KMS-11 (cell line): ENCODE measurements at regions not wholly inside any gene's neighbourhood (a gene's known extent, or its start where the extent isn't known, plus 50 kb on each side); places are given as distances from the start of the nearest gene placed in this dataset.

Experiments
- H2AFZ ChIP-seq: fragments of 200-600 bp; sonication (generic); 2 replicates; pipeline ENCODE4 v1.6.1; 2016; ENCODE audit warnings: antibody characterized with exemption, mixed run types, low read depth
- H3K27ac ChIP-seq: fragments of 200-600 bp; sonication (generic); 2 replicates; pipeline ENCODE4 v1.6.1; 2016; ENCODE audit warnings: mild to moderate bottlenecking, mixed run types
- H3K27me3 ChIP-seq: fragments of 200-600 bp; sonication (generic); 2 replicates; pipeline ENCODE4 v1.6.1; 2017; ENCODE audit warnings: mild to moderate bottlenecking, low read depth, mixed run types, moderate library complexity; ENCODE audit not compliant: insufficient read depth
- H3K36me3 ChIP-seq: fragments of 200-600 bp; sonication (generic); 2 replicates; pipeline ENCODE4 v1.6.1; 2017; ENCODE audit warnings: mild to moderate bottlenecking, mixed run types; ENCODE audit not compliant: insufficient read depth
- H3K4me1 ChIP-seq: fragments of 200-600 bp; sonication (generic); 2 replicates; pipeline ENCODE4 v1.6.1; 2016; ENCODE audit warnings: mild to moderate bottlenecking, low read depth, mixed run types; ENCODE audit not compliant: poor library complexity, severe bottlenecking
- H3K4me2 ChIP-seq: fragments of 200-600 bp; sonication (generic); 2 replicates; pipeline ENCODE4 v1.7.0; 2016; ENCODE audit warnings: mild to moderate bottlenecking, mixed run types
- H3K4me3 ChIP-seq: fragments of 200-600 bp; sonication (generic); IDR thresholded peaks from 2 replicates; pipeline ENCODE4 v1.6.1; 2017; ENCODE audit warnings: low read depth, low read length, mixed read lengths; ENCODE audit not compliant: insufficient read depth
- H3K79me2 ChIP-seq: fragments of 200-600 bp; sonication (generic); 2 replicates; pipeline ENCODE4 v1.6.1; 2016; ENCODE audit warnings: low read depth, mixed run types; ENCODE audit not compliant: insufficient read depth
- H3K9ac ChIP-seq: fragments of 200-600 bp; sonication (generic); 2 replicates; pipeline ENCODE4 v1.6.1; 2016; ENCODE audit warnings: mild to moderate bottlenecking, mixed run types
- H4K20me1 ChIP-seq: fragments of 200-600 bp; sonication (generic); 2 replicates; pipeline ENCODE4 v1.6.1; 2016; ENCODE audit warnings: mild to moderate bottlenecking, mixed run types; ENCODE audit not compliant: insufficient read depth
- TF ChIP-seq, protein P1 (sequence below): fragments of 200-600 bp; sonication (generic); conservative IDR thresholded peaks from 2 replicates; pipeline ENCODE4 v1.6.1; 2017; ENCODE audit warnings: low read depth, mild to moderate bottlenecking, antibody characterized with exemption, low read length, moderate library complexity, mixed read lengths

DNA sequence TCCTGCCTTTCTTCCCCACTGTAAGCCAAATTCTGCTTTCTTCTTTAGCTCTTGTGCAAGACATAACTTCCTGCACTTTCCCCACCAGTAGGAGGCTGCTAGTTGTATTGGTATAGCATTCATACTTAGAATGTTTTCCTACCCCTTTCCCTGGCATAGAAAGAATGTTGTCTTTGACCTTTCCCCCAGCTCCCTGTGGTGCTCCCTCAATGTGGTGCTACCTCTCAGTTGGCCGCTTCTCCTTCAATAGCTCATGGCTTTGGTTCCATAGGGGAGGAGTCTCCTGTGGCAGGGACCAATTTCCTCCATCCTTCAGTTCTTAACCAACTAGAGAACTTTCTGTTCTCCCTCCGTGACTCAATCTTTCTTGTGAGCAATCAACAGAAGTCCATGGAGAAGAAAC, 67.5 kb upstream of the AKAP13 start:
- no peaks in the 10 kb centered on the region for H3K36me3 ChIP-seq
- H3K27me3 ChIP-seq = no peaks in the 10 kb centered on the region
- no peak overlapping the region for H2AFZ ChIP-seq
- no peak overlapping the region for H3K27ac ChIP-seq
- H3K4me2 ChIP-seq = no peak overlapping the region
- H3K4me1 ChIP-seq = no peaks in the 10 kb centered on the region
- no peak overlapping the region for H3K4me3 ChIP-seq
- TF ChIP-seq, protein P1, sequence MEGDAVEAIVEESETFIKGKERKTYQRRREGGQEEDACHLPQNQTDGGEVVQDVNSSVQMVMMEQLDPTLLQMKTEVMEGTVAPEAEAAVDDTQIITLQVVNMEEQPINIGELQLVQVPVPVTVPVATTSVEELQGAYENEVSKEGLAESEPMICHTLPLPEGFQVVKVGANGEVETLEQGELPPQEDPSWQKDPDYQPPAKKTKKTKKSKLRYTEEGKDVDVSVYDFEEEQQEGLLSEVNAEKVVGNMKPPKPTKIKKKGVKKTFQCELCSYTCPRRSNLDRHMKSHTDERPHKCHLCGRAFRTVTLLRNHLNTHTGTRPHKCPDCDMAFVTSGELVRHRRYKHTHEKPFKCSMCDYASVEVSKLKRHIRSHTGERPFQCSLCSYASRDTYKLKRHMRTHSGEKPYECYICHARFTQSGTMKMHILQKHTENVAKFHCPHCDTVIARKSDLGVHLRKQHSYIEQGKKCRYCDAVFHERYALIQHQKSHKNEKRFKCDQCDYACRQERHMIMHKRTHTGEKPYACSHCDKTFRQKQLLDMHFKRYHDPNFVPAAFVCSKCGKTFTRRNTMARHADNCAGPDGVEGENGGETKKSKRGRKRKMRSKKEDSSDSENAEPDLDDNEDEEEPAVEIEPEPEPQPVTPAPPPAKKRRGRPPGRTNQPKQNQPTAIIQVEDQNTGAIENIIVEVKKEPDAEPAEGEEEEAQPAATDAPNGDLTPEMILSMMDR = no peak
- H4K20me1 ChIP-seq = no peaks in the 10 kb centered on the region
- H3K9ac ChIP-seq = no peak overlapping the region
- H3K79me2 ChIP-seq = no peaks in the 10 kb centered on the region

DNA sequence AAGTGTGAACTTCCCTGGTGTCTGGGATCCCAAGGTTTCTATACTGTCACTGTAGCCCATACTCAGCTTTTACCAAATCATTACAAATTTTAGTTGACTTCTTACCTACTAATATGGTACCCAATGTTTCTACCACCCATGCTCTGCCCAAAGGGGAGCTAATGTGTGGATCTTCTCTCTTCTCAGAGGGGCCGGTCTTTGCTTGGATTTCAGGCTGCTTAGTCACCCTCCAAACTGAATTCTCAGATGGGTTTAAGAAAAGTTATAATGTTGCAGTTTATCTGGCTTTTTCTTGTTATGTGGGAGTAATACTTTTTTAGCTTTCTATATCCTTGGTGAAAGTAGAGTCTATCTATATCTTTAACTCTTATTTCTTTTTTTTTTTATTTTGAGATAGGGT, 67.1 kb upstream of the AKAP13 start:
- H3K27ac ChIP-seq = no peak overlapping the region
- H3K9ac ChIP-seq = no peak overlapping the region
- no peaks in the 10 kb centered on the region for H4K20me1 ChIP-seq
- H3K79me2 ChIP-seq = no peaks in the 10 kb centered on the region
- no peaks in the 10 kb centered on the region for H3K4me1 ChIP-seq
- H2AFZ ChIP-seq = no peak overlapping the region
- no peaks in the 10 kb centered on the region for H3K36me3 ChIP-seq
- no peaks in the 10 kb centered on the region for H3K27me3 ChIP-seq
- TF ChIP-seq, protein P1 = no peak
- H3K4me3 ChIP-seq = no peak overlapping the region
- no peak overlapping the region for H3K4me2 ChIP-seq

DNA sequence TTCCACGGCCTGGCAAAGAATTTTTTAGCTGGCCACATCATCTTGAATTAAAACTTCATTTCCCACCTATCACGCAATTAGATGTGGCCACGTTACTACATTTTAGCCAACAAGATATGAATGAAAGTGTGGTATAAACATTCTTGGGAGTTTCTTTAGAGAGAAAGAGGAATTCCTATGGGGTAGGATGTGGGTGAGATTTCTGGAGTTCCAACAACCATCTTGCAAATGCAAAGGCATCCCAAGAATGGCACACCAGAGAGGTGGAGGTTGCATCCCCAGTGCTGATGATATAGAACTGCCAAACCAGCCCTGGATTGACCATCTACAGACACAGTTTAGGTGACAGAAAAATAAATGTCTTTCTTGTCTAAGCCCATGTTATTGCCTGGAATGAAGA, 66.3 kb upstream of the AKAP13 start:
- Histone ChIP-seq H3K27ac (no peak overlapping the region), H2AFZ (no peak overlapping the region), H4K20me1 (no peaks in the 10 kb centered on the region), H3K4me3 (no peak overlapping the region), H3K79me2 (no peaks in the 10 kb centered on the region), H3K4me1 (no peaks in the 10 kb centered on the region), H3K27me3 (no peaks in the 10 kb centered on the region), H3K4me2 (no peak overlapping the region), H3K9ac (no peak overlapping the region), H3K36me3 (no peaks in the 10 kb centered on the region)
- TF ChIP-seq, protein P1 = no peak

DNA sequence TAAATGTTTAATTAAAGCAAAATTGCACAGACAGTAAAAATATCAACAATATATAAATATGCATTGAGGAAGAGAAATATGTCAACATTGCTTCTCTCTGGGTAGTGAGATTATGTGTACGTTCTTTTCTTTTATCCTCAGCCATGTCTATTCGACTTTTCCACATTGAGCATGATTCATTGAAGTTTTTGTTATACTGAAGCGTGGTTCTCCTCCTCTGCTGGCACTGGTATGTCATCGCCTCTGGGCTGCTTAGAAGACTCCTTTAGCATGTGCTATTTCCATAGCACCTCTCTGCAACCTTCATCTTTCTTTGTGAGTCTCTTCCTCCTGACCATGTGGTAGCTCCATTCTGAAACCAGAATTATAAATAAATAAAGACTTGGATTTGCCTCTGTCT, 65.8 kb upstream of the AKAP13 start:
- Histone ChIP-seq H4K20me1 (no peaks in the 10 kb centered on the region), H3K27ac (no peak overlapping the region), H3K9ac (no peak overlapping the region), H3K79me2 (no peaks in the 10 kb centered on the region), H3K4me1 (no peaks in the 10 kb centered on the region), H3K27me3 (no peaks in the 10 kb centered on the region), H3K36me3 (no peaks in the 10 kb centered on the region), H3K4me3 (no peak overlapping the region), H3K4me2 (no peak overlapping the region), H2AFZ (no peak overlapping the region)
- TF ChIP-seq, protein P1 = no peak
